ENCODE measurements at regions not wholly inside any gene's neighbourhood (a gene's known extent, or its start where the extent isn't known, plus 50 kb on each side); places are given as distances from the start of the nearest gene placed in this dataset.

DNA sequence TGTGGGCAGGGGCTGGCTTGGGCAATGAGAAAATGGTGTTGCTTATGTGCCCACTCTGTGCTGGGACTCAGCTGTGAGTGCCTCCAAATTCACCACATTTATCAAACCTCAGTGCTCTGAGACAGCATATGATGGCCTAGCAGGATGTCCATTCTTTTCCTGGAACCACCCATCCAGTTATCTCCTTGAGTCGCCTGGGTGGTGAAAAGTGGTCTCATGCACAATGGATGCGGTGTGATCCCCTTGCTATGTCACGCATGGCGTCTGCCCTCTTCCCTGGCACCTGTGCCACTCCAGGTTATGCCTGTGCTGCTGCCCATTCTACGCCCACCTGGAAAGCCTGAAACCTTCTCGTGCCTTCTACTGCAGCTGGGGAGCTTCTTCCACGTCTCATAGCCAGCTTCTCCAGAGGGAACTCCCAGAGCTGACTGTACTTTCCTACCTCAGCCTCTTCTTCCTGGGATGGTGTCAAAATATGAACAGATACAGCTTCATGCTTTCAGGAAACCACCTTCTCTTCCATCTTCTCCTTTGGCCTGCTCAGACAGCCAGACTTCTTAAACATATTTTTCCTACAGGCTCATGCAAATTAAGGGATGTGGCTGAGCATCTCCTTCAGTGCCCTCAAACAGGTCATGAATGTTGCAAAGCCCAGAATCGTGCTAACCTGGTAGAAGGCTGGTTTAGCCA lies 147.3 kb downstream of the PFKFB3 start:
- TF ChIP-seq, protein P1, sequence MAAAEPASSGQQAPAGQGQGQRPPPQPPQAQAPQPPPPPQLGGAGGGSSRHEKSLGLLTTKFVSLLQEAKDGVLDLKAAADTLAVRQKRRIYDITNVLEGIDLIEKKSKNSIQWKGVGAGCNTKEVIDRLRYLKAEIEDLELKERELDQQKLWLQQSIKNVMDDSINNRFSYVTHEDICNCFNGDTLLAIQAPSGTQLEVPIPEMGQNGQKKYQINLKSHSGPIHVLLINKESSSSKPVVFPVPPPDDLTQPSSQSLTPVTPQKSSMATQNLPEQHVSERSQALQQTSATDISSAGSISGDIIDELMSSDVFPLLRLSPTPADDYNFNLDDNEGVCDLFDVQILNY (CRISPR knock-in tag; IDR thresholded peaks at IDR 0.05): no peak
- TF ChIP-seq, protein P2, sequence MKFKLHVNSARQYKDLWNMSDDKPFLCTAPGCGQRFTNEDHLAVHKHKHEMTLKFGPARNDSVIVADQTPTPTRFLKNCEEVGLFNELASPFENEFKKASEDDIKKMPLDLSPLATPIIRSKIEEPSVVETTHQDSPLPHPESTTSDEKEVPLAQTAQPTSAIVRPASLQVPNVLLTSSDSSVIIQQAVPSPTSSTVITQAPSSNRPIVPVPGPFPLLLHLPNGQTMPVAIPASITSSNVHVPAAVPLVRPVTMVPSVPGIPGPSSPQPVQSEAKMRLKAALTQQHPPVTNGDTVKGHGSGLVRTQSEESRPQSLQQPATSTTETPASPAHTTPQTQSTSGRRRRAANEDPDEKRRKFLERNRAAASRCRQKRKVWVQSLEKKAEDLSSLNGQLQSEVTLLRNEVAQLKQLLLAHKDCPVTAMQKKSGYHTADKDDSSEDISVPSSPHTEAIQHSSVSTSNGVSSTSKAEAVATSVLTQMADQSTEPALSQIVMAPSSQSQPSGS (CRISPR knock-in tag; IDR thresholded peaks at IDR 0.05; ENCODE audit: borderline replicate concordance, low read depth): no peak
- TF ChIP-seq, protein P3, sequence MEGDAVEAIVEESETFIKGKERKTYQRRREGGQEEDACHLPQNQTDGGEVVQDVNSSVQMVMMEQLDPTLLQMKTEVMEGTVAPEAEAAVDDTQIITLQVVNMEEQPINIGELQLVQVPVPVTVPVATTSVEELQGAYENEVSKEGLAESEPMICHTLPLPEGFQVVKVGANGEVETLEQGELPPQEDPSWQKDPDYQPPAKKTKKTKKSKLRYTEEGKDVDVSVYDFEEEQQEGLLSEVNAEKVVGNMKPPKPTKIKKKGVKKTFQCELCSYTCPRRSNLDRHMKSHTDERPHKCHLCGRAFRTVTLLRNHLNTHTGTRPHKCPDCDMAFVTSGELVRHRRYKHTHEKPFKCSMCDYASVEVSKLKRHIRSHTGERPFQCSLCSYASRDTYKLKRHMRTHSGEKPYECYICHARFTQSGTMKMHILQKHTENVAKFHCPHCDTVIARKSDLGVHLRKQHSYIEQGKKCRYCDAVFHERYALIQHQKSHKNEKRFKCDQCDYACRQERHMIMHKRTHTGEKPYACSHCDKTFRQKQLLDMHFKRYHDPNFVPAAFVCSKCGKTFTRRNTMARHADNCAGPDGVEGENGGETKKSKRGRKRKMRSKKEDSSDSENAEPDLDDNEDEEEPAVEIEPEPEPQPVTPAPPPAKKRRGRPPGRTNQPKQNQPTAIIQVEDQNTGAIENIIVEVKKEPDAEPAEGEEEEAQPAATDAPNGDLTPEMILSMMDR (IDR thresholded peaks at IDR 0.05): no peak
- TF ChIP-seq NFYB (CRISPR knock-in tag; conservative IDR thresholded peaks at IDR 0.05; ENCODE audit: low read depth) (no peak), IRF2 (CRISPR knock-in tag; IDR thresholded peaks at IDR 0.05; ENCODE audit: borderline replicate concordance, low read depth) (no peak)
